HG03135 (cell line): ENCODE measurements at regions not wholly inside any gene's neighbourhood (a gene's known extent, or its start where the extent isn't known, plus 50 kb on each side); places are given as distances from the start of the nearest gene placed in this dataset.

ENCODE experiments used
- ATAC-seq: cut with Tn5 transposase; IDR thresholded peaks from one replicate; pipeline ENCODE4 v1.9.1; 2021; ENCODE audit warnings: mild to moderate bottlenecking, moderate library complexity; ENCODE audit not compliant: unreplicated experiment

- no peak for ATAC-seq
These were observed 280.8 kb upstream of the UBE2E2 start for GRCh38 chr3:22922317-22922716.

GRCh38 chr3:22923711-22924110, 279.4 kb upstream of the UBE2E2 start:
- no peak for ATAC-seq

- ATAC-seq: no peak
These were observed 274.7 kb upstream of the UBE2E2 start for GRCh38 chr3:22928216-22929110.

- no peak for ATAC-seq
These were observed 269.9 kb upstream of the UBE2E2 start for GRCh38 chr3:22933051-22933840.

GRCh38 chr3:22933841-22934116, 269.3 kb upstream of the UBE2E2 start:
- ATAC-seq: no peak

- ATAC-seq: no peak
These were observed 268.1 kb upstream of the UBE2E2 start for GRCh38 chr3:22935040-22935439.

GRCh38 chr3:22937536-22937935, 265.6 kb upstream of the UBE2E2 start:
- ATAC-seq: no peak

GRCh38 chr3:22938739-22939138, 264.4 kb upstream of the UBE2E2 start:
- no peak for ATAC-seq

- ATAC-seq: no peak
These were observed 263.8 kb upstream of the UBE2E2 start for GRCh38 chr3:22939349-22939748.

GRCh38 chr3:22940285-22940684, 262.8 kb upstream of the UBE2E2 start:
- no peak for ATAC-seq

- ATAC-seq: no peak
These were observed 260.1 kb upstream of the UBE2E2 start for GRCh38 chr3:22942981-22943380.

- no peak for ATAC-seq
These were observed 255.3 kb upstream of the UBE2E2 start for GRCh38 chr3:22947851-22948250.

- no peak for ATAC-seq
These were observed 251.2 kb upstream of the UBE2E2 start for GRCh38 chr3:22951910-22952309.

- ATAC-seq: no peak
These were observed 250.3 kb upstream of the UBE2E2 start for GRCh38 chr3:22952860-22953259.

GRCh38 chr3:22959593-22959992, 243.5 kb upstream of the UBE2E2 start:
- peak; percentile 81 for ATAC-seq

- ATAC-seq: peak; percentile 51
These were observed 242.8 kb upstream of the UBE2E2 start for GRCh38 chr3:22960105-22960984.

GRCh38 chr3:22962244-22962643, 240.9 kb upstream of the UBE2E2 start:
- ATAC-seq: no peak

GRCh38 chr3:22966349-22966748, 236.8 kb upstream of the UBE2E2 start:
- no peak for ATAC-seq

GRCh38 chr3:22969276-22969675, 233.9 kb upstream of the UBE2E2 start:
- ATAC-seq: no peak

- ATAC-seq: no peak
These were observed 231.6 kb upstream of the UBE2E2 start for GRCh38 chr3:22971497-22971896.

GRCh38 chr3:22977042-22977441, 226.1 kb upstream of the UBE2E2 start:
- ATAC-seq: peak; percentile 27
